GM21825 (cell line): ENCODE measurements at regions not wholly inside any gene's neighbourhood (a gene's known extent, or its start where the extent isn't known, plus 50 kb on each side); places are given as distances from the start of the nearest gene placed in this dataset.
A peak's percentile ranks its signal among the peaks of the same experiment; 100 is the strongest.
"Not testable (repeated sequence)": the region's sequence is repeated elsewhere in the genome, so short reads cannot be mapped to it uniquely, and the experiment has no call there.

Experiments used
- ATAC-seq: cut with Tn5 transposase; IDR thresholded peaks from one replicate; pipeline ENCODE4 v1.9.1; 2021; ENCODE audit warnings: mild to moderate bottlenecking, moderate library complexity; ENCODE audit not compliant: unreplicated experiment

DNA sequence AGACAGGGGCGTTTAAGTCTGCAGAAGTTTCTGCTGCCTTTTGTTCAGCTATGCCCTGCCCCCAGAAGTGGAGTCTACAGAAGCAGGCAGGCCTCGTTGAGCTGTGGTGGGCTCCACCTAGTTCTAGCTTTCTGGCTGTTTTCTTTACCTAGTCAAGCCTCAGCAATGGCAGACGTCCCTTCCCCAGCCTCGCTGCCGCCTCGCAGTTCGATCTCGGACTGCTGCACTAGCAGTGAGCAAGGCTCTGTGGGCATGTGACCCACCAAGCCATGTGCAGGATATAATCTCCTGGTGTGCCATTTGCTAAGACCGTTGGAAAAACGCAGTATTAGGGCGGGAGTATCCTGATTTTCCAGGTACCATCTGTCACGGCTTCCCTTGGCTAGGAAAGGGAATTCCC is 742.7 kb upstream of the NRXN1 start:
- ATAC-seq = not testable (repeated sequence)

DNA sequence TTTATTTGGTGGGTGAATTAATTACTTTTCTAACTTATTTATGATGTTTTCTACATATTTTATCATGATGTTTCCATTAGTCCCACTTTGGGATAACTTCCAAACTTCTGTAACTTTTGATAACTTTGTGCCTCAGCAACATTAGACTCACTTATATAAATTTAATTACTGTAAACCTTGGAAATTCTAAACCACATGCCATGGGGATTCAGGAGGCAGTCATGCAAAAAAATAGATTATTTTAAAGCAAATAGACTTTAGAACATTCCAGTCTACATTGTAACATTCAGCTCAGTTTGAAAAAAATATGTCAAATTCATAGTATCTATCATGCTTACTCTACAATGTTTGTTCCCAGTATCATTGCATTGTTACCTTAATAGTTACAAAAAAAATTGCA is 728.5 kb upstream of the NRXN1 start:
- no peak for ATAC-seq

DNA sequence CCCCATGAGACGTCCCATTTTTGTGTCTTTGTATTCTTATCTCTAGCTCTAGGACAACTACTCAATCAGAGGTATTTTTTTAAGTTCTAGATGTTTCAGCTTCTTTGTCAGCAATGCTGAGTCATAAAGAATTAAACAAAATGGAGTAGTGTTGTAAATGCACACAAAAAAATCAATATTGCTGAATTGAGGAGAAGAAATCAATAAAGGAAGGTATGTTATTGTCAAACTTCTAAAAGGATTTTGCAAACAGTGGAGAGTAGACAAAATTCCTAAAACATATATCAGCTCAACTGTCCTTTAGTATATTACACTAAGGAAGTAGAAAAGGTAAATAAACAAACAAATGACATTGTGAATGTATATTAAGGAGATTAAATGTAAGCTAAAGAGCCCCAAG is 726.1 kb upstream of the NRXN1 start:
- no peak for ATAC-seq

DNA sequence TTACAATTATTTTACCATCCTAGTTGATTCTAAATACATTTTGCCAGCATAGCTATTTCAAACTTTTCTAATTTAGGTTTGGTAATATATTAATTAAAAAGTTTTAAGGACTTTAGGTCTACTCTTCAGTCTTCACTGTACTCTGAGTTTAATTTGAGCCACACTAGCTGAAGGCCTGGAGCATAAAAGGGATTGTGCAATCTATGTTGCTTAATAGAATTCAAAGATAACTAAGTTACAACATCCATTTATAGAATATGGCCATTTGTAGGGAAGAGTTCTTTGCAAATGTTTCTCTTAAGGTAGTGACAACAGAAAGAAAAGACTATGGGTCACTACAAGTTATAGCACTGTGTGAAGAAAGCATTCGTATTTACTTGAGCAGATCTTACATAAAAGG is 702.2 kb upstream of the NRXN1 start:
- no peak for ATAC-seq

DNA sequence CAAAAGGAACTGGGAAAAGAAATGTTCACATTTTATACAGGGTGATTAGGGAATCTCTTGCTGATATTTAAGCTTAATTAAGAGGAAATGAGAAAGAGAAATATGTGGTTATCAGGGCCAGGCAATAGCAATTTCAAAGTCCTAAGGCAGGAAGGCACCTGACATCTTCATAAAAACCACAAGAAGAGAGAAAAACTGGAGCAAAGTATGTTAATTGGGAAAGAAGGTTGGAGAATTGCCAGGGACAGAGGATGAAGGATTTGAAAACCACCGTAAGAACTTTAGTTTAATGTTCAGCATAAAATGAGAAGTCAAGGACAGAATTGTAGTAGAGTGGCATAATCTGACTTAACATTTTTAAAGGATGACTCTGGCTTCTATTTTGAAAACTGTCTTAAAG is 691.8 kb upstream of the NRXN1 start:
- ATAC-seq = no peak

DNA sequence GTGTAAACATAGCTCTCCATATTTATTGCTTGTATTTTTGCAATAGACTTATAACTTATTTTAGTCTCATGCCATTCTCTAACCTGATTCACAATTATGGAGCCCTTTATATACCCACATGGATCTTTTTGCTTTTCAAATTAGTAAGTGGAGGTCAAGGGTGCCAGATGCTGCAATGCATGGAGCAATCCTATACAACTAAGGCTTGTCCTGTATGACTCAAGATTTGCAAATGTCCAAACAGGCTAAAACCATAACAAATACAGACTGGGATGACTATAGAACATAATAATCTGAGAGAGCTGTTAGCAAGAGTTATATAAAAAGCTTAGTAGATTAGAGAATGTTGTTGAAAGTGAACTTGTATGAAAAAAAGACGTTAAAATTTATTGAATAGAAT is 690.4 kb upstream of the NRXN1 start:
- ATAC-seq = no peak

DNA sequence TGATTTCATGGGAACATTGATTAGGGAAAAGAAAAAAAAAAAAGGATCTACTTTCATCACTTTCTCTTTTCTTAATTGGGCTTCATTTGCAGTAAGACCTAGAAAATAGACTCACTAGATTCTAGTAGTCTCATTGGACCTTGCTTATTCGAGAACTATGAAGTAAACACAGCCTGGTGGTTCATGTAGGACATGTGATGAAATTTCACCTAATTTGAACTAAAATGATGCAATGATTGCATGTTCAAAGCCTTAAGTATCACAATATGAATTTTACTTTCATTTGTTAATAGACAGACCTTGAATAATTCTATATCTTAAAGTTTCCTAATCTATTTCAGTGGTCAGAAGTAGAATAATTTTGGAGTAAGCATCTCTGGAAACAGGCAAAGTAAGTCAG is 688.9 kb upstream of the NRXN1 start:
- no peak for ATAC-seq

DNA sequence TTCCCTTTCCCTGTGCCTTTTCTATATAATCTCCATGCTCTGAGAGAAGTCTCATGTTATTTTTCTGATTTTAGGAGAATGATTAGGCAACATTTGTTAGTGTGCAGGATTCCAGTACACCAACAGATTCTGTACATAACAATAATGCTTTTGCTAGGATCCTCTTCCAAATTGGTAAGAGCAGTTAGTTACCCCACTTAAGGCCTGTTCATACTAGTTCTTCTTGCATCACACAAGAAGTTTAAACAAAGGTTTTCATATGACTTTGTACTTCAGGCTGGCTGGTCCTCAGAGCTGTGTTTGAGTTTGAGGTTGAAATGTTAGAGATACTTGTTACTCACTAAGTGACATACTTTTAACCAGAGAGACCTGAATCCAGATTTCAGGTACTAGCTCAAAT is 686.9 kb upstream of the NRXN1 start:
- ATAC-seq = no peak

DNA sequence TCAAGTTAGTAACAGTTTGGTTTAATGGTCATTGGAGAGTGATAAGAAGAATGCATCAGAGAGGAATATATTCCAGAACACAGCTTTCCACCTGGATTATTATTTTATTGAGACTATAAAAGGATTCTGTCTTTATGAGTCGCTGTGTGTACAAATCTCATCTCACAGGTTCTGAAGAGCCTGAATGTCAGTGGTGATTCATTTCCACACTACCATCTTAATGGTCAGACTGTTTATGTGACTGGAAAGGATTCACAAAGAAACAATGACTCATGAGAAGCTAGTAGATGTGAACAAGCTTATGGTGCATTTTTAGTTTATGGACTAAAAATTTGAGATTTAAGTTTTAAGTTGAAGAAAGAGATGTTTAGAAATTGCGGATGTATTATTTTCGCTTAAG is 685.4 kb upstream of the NRXN1 start:
- no peak for ATAC-seq

DNA sequence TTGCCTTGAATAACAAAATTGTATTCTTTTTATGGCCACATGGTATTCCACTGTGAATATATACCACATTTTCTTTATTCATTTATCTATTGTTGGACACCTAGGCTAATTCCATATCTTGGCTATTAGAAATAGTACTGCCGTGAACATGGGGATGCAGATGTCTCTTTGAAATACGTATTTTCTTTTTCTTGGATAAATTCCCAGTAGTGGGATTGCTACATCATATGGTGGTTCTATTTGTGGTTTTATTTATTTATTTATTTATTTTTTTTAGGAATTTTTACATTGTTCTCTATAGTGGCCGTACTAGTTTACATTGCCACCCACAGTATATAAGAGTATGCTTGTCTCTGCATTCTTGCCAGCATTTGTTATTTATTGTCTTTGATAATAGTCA is 679.8 kb upstream of the NRXN1 start:
- ATAC-seq = no peak

DNA sequence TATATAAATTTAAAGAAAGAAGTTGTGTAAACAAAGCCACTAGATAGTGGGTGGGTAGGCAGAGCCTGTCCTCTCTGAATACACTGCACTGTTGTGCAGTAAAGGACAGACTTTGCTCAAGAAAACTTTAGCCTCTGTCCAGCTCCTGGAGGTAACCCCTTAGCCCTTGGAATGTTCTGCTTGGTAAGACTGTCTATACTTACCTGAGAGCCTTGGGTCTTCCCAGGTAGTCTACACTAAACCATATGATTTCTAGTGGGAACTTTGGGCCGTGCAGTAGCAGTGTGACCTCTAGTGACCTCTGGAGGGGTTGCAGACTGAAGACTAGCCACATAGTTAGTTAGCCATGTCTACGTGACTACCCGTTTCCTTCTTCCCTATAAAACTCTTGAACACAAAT is 678.3 kb upstream of the NRXN1 start:
- peak; percentile 63 for ATAC-seq

DNA sequence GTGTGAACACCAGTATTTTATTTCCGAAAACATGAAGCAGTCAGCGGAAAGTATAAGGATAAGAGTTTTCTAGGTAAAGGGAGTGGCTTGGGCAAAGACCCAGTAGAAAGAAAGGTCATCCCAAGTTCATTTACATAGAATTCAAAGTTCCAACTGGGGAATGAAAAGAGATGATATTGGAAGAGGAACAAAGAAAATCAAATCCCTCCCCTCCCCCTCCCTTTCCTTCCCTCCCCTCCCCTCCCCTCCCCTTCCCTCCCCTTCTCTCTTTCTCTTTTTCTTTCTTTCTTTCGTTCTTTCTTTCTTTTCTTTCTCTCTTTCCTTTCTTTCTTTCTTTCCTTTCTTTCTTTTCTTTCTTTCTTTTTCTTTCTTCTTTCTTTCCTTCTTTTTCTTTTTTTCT is 675.7 kb upstream of the NRXN1 start:
- no peak for ATAC-seq

DNA sequence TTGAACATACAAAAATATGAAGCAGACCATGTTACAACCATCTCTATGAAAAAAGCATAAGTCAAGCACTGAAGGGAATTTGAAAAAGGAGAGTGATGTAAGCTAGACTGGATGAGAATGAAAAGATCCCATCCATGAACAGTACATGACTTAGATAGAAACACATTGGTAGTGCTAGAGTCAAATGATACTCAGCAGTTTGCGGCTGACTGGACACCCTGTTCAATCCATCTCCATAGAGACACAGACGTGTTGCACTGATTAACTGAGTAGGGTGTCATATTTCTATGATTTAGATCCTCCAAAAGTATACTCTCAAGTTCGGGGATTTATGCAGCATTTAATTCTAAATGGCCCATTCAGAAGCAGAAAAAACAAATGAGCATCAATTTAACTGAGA is 674.3 kb upstream of the NRXN1 start:
- no peak for ATAC-seq

DNA sequence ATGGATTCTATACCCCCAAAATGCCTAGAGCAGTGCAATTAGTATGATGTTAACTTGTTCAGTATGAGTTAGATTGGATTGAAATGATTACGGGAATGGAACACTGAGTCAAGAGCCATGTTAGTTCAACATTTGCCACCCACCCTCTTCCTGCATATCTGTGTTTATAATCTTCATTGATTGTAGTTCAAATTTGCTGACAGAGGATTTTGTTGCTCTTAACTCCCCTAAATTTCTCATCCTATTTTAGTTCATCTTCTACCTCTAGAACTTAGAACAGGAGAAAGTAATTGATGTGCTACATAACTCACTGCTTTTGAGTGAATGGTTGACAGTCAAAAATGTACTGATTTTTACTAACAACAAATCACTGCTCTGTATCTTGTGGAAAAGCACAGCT is 673.5 kb upstream of the NRXN1 start:
- no peak for ATAC-seq

DNA sequence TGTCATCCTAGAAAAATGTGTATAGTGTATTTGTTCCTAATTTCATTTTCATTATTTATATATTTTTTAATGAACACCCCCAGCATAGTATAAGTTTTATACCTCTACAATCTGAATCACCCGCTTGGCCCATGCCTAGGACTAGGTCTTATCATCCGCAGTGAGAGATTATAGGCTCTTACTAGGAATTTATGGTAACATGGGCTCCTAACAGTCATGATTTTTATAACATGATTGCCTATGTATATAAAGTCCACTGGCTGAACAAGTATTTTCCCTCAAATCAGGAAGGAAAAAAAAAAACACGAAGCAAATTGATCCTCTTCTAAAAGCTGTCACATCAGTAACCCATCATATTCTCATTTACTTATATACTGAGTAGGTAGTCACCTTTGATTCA is 666.1 kb upstream of the NRXN1 start:
- ATAC-seq = no peak

DNA sequence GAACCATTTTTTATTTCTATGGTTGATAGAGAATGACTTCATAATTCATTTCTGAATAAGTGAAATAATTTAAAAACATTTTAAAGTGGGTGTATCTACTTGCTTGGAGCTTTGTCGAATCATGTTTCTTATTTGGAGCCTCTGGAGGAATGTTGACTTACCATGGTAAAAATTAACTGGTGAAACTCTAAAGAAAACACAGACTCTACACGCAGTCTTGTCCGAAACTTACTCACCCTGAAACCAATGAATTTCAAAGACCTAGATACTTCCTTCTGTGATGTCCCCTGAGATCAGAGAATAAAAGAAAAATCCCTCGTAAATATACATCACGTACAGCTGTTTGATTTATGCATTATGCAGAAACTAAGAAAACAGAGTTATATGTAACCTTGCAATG is 665.2 kb upstream of the NRXN1 start:
- no peak for ATAC-seq

DNA sequence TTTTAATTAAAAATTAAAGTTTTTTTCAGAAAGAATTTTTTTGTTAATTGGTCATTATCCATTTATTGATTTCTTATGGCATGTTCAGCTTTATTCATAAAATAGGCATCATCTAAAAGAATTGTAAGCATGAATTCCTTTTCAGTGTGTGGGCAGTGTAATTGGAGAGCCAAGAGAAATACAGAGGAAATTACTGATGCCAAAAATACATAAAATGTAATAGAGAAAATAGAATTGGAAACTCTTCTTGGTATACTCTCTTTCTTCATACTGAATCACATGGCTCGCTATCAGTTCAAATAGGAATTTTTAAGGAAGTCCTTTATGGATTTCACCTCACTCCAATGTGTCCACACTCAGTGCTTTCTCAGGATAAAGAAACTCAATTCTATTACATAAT is 663.6 kb upstream of the NRXN1 start:
- no peak for ATAC-seq

DNA sequence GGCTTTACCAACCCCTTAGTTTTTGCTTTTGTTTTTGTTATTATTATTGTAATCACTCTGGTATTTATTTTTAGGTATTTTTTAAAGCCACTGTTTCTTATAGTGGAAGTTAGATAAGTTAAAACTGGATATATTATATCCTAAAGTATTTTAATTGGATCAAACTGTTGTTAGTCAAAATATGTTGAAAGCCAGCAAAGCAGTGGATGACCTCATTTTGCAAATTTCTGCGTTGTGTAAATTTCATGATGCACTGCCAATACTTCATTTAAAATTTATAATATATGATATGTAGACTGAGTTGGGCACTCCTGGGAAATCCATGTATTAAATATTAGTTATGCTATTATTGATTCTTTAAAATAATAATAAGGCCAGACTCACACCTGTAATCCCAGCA is 661.7 kb upstream of the NRXN1 start:
- ATAC-seq = no peak

DNA sequence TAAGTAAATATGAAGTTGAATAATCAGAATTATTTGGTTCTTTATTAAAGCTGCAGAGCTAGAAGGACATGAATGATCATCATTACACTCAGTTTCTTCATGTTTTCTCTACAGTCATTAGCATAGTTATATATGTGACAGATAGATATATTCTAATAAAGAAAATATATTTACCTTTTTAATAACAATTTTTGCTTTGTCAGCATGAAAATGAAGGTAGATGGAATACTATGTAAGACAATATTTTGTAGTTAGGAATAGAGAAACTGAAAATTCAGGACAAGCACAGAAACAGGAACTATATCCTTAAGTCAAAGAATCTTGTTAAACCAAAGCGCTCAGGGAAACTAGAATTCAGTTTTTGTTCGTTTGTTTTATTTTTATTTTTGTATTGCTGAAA is 649.9 kb upstream of the NRXN1 start:
- ATAC-seq = no peak

DNA sequence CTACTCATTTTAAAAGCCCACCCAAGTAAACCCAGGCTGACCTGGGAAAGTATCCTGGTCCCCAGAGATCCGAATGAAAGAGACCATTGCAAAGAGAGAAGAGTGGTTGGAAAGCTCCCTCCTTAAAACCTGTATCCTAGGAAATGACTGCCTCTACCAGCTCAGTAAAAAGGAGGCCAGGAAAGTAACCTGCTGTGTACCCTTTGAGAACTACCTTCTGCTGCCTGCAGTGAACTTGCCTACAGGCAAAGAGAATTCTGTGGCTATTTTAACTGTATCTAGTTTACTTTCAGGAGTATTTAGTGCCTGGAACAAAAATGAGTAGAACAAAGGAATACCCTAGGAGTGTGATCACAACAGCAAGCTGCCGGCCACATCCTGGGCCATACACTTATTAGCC is 641.7 kb upstream of the NRXN1 start:
- ATAC-seq = no peak

DNA sequence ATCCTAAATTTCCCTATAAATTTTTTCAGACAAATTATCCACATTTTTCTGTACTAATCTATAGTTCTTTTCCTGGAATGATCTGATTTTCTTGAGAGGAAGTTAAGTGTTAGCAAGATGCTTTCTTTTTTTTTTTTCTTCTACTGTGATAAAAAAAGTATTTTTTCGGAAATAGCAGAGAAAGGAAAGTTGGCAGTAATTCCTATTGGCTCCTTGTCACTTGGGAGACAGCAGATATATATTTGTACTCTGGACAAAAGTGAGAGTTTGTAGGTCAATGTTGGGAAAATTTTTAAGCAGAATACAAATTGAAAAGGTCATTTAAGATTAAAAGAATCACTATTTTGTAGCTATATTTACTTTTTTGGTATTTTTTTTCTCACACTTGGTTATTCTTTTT is 635.7 kb upstream of the NRXN1 start:
- no peak for ATAC-seq

DNA sequence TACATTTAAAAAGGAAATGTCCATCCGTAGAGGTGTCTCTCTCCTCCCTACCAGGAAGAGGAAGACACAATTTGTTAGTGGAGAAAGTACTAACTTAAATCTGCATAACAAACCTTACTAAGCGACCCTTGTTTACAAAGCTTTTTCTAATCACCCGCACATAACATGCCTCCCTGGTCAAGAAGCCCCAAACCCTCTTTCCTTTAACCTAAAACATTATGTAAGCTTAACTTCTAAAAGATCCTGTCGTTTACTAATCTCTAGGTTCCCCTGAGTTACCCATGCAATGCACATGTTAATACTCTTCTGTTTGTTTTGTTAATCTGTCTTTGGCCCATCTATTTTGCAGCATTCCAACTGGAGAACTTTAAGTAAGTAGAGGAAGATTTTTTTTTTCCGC is 630.3 kb upstream of the NRXN1 start:
- no peak for ATAC-seq

DNA sequence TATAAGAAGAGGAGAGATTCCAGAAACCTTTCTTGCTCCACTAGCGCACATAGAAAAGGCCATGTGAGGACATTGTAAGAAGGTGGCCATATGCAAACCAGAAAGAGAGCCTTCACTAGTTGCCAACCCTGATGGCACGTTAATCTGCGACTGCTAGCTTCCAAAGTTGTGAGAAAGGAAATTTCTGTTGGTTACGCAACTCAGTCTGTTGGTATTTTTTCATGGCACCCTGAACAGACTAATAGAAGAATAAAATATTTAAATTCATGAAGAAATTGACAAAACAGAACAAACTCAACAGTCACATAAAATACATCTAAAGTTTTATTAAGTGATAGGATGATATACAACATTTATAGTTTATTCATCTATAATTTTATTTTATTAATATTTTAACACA is 625.9 kb upstream of the NRXN1 start:
- no peak for ATAC-seq

DNA sequence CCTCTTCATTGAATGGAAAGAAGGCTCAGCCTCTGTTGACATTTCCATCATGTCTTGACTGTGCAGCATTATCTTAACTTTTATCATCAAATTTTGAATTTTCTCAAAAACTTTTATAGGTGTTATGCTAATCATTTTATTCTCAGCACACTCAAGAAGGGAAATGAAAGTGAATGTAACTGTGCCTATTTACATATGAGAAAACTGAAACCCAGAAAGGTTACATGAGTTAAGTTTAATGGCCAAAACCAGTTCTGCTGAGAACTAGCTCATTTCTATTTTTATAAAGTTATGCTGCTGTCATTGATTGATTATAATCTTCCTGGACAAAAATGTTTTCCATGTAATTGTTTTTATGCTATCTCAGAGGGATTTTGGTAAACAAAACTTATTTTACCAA is 618.8 kb upstream of the NRXN1 start:
- ATAC-seq = peak; percentile 82
